ENCODE measurements at regions not wholly inside any gene's neighbourhood (a gene's known extent, or its start where the extent isn't known, plus 50 kb on each side); places are given as distances from the start of the nearest gene placed in this dataset.

- in situ Hi-C loops (cut with MboI; ENCODE audit: low pct_unique_long_range_greater_than_20kb, low sequenced_read_pairs, unreplicated experiment), result no loop called here
- DNase-seq (ENCODE audit: low spot score), result no peak
These were observed 358.9 kb downstream of the RPS6KC1 start for GRCh38 chr1:213409971-213410370.

GRCh38 chr1:213414346-213414745 is 363.3 kb downstream of the RPS6KC1 start:
- in situ Hi-C loops (cut with MboI; ENCODE audit: low pct_unique_long_range_greater_than_20kb, low sequenced_read_pairs, unreplicated experiment), result no loop called here
- TF ChIP-seq CTCF (IDR thresholded peaks at IDR 0.05; ENCODE audit: extremely low read depth, insufficient read depth, missing control alignments), result no peak

More at GRCh38 chr1:213409971-213410370, 358.9 kb downstream of the RPS6KC1 start:
- TF ChIP-seq CTCF (IDR thresholded peaks at IDR 0.05; ENCODE audit: extremely low read depth, insufficient read depth, missing control alignments), result no peak

GRCh38 chr1:213414911-213415310 is 363.9 kb downstream of the RPS6KC1 start:
- TF ChIP-seq CTCF (IDR thresholded peaks at IDR 0.05; ENCODE audit: extremely low read depth, insufficient read depth, missing control alignments), result no peak
- no peak for DNase-seq (ENCODE audit: low spot score)
- in situ Hi-C loops (cut with MboI; ENCODE audit: low pct_unique_long_range_greater_than_20kb, low sequenced_read_pairs, unreplicated experiment), result no loop called here

More at GRCh38 chr1:213414346-213414745, 363.3 kb downstream of the RPS6KC1 start:
- no peak for DNase-seq (ENCODE audit: low spot score)

- in situ Hi-C loops (cut with MboI; ENCODE audit: low pct_unique_long_range_greater_than_20kb, low sequenced_read_pairs, unreplicated experiment), result no loop called here
- no peak for TF ChIP-seq CTCF (IDR thresholded peaks at IDR 0.05; ENCODE audit: extremely low read depth, insufficient read depth, missing control alignments)
- DNase-seq (ENCODE audit: low spot score), result no peak
These were observed 364.8 kb downstream of the RPS6KC1 start for GRCh38 chr1:213415691-213416380.

GRCh38 chr1:213416461-213417224 is 365.6 kb downstream of the RPS6KC1 start:
- in situ Hi-C loops (cut with MboI; ENCODE audit: low pct_unique_long_range_greater_than_20kb, low sequenced_read_pairs, unreplicated experiment), result no loop called here
- no peak for DNase-seq (ENCODE audit: low spot score)
- no peak for TF ChIP-seq CTCF (IDR thresholded peaks at IDR 0.05; ENCODE audit: extremely low read depth, insufficient read depth, missing control alignments)

GRCh38 chr1:213417225-213417820 is 366.3 kb downstream of the RPS6KC1 start:
- in situ Hi-C loops (cut with MboI; ENCODE audit: low pct_unique_long_range_greater_than_20kb, low sequenced_read_pairs, unreplicated experiment), result no loop called here
- DNase-seq (ENCODE audit: low spot score), result no peak
- TF ChIP-seq CTCF (IDR thresholded peaks at IDR 0.05; ENCODE audit: extremely low read depth, insufficient read depth, missing control alignments), result no peak
